Nephron progenitor cell (in vitro differentiated cells): ENCODE measurements at regions not wholly inside any gene's neighbourhood (a gene's known extent, or its start where the extent isn't known, plus 50 kb on each side); places are given as distances from the start of the nearest gene placed in this dataset.

Experiments used
- DNase-seq: peaks from one replicate; pipeline ENCODE4 v3.0.0; 2021
- H3K27ac Mint-ChIP-seq: 2 replicates; pipeline ENCODE4 v1.8.0; 2021; ENCODE audit warnings: mild to moderate bottlenecking, moderate library complexity, mixed read lengths
- H3K27me3 Mint-ChIP-seq: 2 replicates; pipeline ENCODE4 v1.8.0; 2021; ENCODE audit warnings: mild to moderate bottlenecking, low read depth, mixed read lengths; ENCODE audit not compliant: poor library complexity
- H3K36me3 Mint-ChIP-seq: 2 replicates; pipeline ENCODE4 v1.8.0; 2021; ENCODE audit warnings: low read depth, mixed read lengths
- H3K4me1 Mint-ChIP-seq: 2 replicates; pipeline ENCODE4 v1.8.0; 2021; ENCODE audit warnings: mixed read lengths
- H3K4me3 Mint-ChIP-seq: 2 replicates; pipeline ENCODE4 v1.8.0; 2021; ENCODE audit warnings: mild to moderate bottlenecking, moderate library complexity, mixed read lengths
- H3K9me3 Mint-ChIP-seq: 2 replicates; pipeline ENCODE4 v1.8.0; 2021; ENCODE audit warnings: mild to moderate bottlenecking, moderate library complexity, mixed read lengths
- CTCF ChIP-seq: fragments of 200-600 bp; sonication (generic); IDR thresholded peaks from 2 replicates; pipeline ENCODE4 v1.5.0; 2021; ENCODE audit warnings: antibody characterized with exemption

- no peak overlapping the region for H3K27ac Mint-ChIP-seq
- H3K27me3 Mint-ChIP-seq = no peaks in the 10 kb centered on the region
- no peak for TF ChIP-seq CTCF
- peaks cover 5% of the 10 kb centered on the region for H3K36me3 Mint-ChIP-seq
- no peak for DNase-seq
- peaks cover 10% of the 10 kb centered on the region for H3K4me1 Mint-ChIP-seq
- peaks cover 37% of the 10 kb centered on the region for H3K9me3 Mint-ChIP-seq
- no peak overlapping the region for H3K4me3 Mint-ChIP-seq
Observed at GRCh38 chr2:8212239-8212638, 469.6 kb upstream of the ID2 start.

GRCh38 chr2:8214036-8214615, 467.7 kb upstream of the ID2 start:
- no peaks in the 10 kb centered on the region for H3K36me3 Mint-ChIP-seq
- H3K9me3 Mint-ChIP-seq = peaks cover 18% of the 10 kb centered on the region

GRCh38 chr2:8215159-8215863, 466.5 kb upstream of the ID2 start:
- Mint-ChIP-seq H3K9me3 (peaks cover 8% of the 10 kb centered on the region), H3K4me3 (no peak overlapping the region), H3K36me3 (no peaks in the 10 kb centered on the region), H3K27ac (no peak overlapping the region), H3K27me3 (peaks cover 4% of the 10 kb centered on the region), H3K4me1 (peaks cover 15% of the 10 kb centered on the region)
- no peak for TF ChIP-seq CTCF
- no peak for DNase-seq

More at GRCh38 chr2:8214036-8214615, 467.7 kb upstream of the ID2 start:
- H3K27me3 Mint-ChIP-seq = peaks cover 4% of the 10 kb centered on the region
- peaks cover 15% of the 10 kb centered on the region for H3K4me1 Mint-ChIP-seq
- no peak overlapping the region for H3K4me3 Mint-ChIP-seq
- TF ChIP-seq CTCF = no peak
- no peak for DNase-seq
- H3K27ac Mint-ChIP-seq = no peak overlapping the region

- Mint-ChIP-seq H3K27ac (no peak overlapping the region), H3K4me1 (peaks cover 15% of the 10 kb centered on the region), H3K27me3 (peaks cover 4% of the 10 kb centered on the region), H3K9me3 (peaks cover 4% of the 10 kb centered on the region), H3K36me3 (no peaks in the 10 kb centered on the region), H3K4me3 (no peak overlapping the region)
- TF ChIP-seq CTCF = no peak
- no peak for DNase-seq
Observed at GRCh38 chr2:8215982-8216381, 465.9 kb upstream of the ID2 start.

GRCh38 chr2:8216397-8216796, 465.5 kb upstream of the ID2 start:
- DNase-seq = no peak
- Mint-ChIP-seq H3K9me3 (peaks cover 4% of the 10 kb centered on the region), H3K4me1 (peaks cover 15% of the 10 kb centered on the region)

More at GRCh38 chr2:8216397-8216796, 465.5 kb upstream of the ID2 start:
- Mint-ChIP-seq H3K4me3 (no peak overlapping the region), H3K36me3 (no peaks in the 10 kb centered on the region), H3K27ac (no peak overlapping the region), H3K27me3 (peaks cover 4% of the 10 kb centered on the region)
- no peak for TF ChIP-seq CTCF
